DLD1 (cell line): ENCODE measurements at regions not wholly inside any gene's neighbourhood (a gene's known extent, or its start where the extent isn't known, plus 50 kb on each side); places are given as distances from the start of the nearest gene placed in this dataset.

ENCODE experiments used
- in situ Hi-C: cut with HindIII; loops from 2 replicates; pipeline ENCODE4 v1.10.0; 2017; ENCODE audit warnings: low sequenced_read_pairs

DNA sequence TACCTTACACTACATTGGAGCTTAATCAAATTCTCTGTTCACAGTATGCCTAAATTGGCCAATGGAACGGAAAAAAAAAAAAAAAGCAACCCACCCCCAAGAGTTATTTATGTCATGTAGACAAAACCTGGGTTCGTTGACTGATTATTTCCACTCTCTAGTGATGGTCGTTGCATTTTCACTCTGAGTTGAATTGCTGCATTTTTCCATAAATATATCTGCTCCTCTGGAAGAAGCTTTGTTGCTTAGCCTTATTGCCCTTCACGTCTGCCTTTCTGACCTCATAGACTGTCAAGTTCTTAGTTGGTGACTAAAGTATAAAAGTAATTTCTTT, 90.2 kb upstream of the RUNX1 start:
- in situ Hi-C loops, result no loop called here

- in situ Hi-C loops, result no loop called here
Measured at GRCh38 chr21:35138665-35139381, 89.7 kb upstream of the RUNX1 start.

DNA sequence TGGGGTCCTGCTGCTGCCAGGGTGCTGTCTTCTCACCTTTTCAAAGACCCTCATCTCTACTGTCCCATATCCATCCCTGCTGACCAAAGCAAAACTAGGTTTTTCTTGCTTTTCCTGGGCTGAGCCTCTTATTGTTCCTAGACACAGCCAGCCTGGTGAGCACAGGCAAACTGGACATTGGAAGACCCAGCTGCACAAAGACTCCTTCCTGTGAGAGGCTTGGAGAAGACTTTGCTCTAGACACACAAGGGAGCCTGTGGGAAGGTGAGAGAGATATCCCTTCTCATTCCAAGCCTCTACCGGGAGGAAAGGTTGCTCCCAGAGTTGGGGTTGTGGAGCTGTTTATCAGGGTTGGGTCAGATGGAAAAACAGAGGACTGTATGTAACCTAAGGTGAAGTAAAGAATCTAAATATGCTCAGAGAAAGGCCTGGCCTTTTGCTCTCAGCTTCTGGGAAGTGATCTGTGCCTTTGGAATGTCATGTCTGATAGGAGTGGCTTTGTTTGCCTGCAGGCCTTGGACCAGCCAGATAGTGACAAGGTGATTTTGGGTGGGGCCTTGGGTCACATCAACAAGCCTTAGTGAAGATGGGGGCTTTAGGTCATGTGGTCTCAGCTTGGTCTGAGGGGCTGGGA, 87.6 kb upstream of the RUNX1 start:
- in situ Hi-C loops, result no loop called here

GRCh38 chr21:35136106-35136505, 87.0 kb upstream of the RUNX1 start:
- in situ Hi-C loops, result no loop called here

DNA sequence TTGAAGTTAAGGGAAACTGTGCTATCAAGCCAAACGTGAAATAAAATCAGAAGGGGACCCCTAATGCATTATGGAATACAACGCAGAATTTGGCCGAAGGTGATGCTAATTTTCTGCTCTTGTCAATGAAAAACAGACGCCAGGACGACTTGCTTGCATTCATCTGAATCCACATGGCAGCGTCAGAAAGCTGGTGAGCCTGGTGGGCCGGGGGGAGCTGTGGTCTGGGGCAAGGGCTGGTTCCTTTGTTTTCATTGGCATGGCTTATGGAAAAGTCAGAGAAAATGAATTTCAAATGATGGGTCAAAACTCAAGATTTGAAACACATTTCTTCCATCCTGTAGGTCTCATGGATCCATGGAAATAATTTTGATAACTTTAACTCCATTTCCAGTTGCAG, 86.4 kb upstream of the RUNX1 start:
- in situ Hi-C loops, result no loop called here

DNA sequence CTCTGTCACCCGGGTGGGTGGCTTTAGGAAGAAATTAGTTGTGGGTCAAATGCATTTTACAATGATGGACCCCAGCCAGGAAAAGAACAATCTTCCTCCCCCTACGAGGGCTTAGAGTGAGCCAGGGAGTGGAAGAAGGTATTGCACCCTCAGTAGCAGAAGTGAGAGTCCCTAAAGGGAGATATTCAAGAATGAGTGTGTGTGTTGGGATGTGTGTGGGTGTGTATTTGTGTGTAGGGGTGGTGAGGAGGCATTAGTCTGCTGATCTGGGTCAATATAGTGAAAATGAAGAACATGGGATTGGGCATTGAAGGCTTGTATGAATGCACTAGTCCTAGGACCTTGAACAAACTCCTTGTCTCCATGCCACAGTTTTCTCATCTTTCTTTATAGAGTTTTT, 85.2 kb upstream of the RUNX1 start:
- in situ Hi-C loops, result no loop called here

DNA sequence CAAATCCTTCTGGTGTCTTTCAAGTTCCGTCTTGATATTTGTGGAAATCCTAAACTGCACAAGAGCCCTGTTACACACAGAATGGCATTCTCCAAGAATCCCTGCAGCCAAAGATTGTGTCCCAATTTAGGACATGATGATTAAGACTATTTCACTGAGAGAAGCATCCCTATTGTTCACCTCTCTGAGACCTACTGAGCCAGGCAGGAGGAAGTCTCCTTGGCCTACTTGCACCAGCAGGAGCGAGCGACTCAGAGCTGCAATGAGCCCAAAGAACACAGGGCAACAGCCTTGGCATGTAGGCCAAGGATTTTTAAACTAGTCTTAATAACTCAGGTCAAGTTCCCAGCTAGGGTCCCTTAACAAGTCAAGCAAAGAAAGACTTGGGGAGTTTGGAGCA, 79.4 kb upstream of the RUNX1 start:
- in situ Hi-C loops, result no loop called here

DNA sequence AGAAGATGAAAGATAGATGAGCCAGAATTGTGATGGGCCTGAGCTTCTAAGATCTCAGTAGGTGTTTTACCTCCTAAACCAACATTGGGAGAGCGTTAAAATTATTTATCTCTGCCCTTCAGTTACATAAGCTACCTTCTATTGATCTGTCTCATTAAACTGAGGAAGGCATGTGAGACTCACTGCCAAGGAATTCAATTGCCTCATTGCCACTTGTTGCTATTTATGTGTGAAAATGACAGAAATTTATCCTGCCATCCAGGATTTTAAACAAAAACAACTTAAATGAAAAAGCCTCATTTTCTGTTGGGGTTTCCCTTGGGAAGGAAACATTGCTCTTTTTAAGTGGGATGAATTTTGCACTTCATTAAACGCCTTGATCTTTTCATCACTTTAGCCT, 78.7 kb upstream of the RUNX1 start:
- in situ Hi-C loops, result no loop called here

DNA sequence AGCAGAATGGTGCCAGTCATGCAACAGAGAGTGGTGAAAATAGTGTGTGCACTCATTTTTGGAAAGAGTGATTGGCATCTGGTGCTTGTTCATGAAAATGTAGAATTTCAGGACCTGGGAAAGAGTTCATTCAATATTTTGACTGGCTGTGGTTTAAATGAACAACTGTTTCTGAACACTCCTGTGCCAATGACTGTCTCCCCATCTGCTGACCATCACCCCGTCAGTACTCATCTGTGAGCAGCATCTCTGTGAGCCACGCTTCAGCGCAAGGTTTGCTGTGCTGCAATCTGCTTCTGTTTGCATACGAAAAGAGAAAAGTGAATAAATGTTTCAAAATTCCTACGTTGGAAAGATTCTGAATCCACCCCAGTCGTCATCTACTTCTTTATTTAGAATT, 77.9 kb upstream of the RUNX1 start:
- in situ Hi-C loops, result no loop called here

DNA sequence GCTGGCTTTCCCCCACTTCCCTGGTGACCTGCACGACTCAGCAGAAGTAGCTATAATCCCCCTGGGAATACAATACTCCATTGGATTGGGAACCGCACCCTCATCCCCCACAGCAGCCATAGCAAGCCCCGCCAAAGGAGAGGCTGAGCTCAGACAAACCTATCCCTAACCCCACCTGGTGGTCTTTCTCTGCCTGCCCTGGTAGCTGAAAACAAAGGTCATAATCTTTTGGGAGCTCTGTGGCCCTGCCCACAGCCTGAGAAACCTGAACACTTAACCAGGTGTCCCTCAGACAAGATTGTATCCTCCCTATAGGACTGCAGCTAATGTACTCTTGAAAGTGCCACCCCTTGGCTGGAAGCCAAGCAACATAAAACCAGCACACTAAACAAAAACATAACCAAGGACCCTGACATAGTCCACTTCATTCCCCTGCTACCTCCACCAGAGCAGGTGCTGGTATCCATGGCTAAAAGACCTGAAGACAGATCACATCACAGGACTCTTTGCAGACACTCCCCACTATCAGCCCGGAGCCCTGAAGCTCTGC, 71.6 kb upstream of the RUNX1 start:
- in situ Hi-C loops, result no loop called here

GRCh38 chr21:35119501-35120047, 70.5 kb upstream of the RUNX1 start:
- in situ Hi-C loops, result no loop called here

DNA sequence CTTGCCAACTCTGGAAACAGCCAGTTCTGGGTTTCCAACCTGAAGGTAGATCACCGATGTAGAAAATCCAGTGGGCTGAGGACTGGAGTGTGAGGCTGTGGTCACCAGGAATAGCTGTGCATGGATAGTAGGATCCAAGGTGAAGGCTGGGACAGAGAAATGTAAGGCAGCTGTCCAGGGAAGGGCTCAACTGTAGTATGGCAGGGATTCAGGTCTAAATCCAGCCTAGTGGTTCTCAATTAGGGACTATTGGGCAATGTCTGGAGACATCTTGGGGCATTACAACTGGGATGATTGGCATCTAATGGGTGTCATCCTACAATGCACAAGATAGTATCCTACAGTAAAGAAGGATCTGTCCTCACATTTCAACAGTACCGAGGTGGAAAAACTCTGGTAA, 67.7 kb upstream of the RUNX1 start:
- in situ Hi-C loops, result no loop called here

- in situ Hi-C loops, result no loop called here
Measured at GRCh38 chr21:35113064-35113463, 64.0 kb upstream of the RUNX1 start.

DNA sequence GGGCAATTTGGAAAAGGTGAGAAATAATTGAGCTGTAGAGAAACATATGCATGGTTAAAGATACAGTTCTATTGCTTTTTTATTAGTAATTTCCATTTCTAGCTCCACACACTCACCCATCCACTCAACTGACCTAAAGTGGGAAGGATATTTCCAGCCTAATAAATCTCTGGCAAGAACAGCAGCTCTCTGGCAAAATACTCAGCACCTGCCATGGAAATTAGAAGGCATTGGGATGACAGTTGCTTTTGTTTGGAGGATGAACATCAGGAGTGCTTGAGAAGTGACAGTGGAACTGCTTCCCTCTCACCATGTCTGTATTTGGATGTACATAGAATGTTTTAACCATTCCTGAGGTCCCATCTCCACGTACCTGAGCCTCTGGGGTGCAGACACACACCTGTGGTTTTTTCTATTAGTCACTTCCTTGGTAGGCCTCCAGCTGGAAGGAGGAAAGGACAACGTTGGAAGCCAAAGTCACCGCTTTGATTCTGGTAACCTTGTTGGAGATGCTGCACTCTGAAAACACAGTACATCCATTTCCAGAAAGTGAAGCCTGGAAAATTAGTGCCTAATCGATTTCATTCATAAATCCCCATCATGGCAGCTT, 62.3 kb upstream of the RUNX1 start:
- in situ Hi-C loops, result no loop called here

GRCh38 chr21:35108887-35109286, 59.8 kb upstream of the RUNX1 start:
- in situ Hi-C loops, result no loop called here

GRCh38 chr21:35107520-35107919, 58.4 kb upstream of the RUNX1 start:
- in situ Hi-C loops, result no loop called here

DNA sequence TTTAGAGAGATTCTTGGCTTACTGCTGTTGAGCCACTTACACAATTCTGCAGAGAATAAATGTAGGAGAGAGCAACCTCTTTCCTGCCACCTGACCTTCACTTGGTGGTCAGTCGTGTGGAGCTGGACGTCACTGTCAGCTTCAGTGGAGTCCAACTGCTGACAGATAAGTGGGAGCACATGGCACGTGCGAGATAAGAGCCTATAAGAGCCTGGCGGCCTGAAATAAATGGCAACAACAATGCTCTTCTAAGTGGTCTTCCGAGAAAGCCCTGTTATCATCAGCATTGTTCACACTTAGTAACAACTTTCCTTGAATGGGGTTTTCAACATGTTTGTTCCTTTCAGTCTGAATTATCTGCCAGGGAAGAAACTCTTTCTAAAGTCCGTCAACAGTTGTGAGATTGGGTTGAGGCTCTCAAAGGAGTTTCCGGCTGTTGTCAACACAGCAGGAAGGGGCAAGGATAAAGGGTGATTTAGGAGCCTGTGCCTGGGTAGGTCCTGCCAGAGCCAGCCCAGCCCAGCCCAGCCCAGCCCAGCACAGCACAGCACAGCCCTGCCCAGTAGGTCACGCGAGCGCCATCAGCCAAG, 57.2 kb upstream of the RUNX1 start:
- in situ Hi-C loops, result no loop called here

GRCh38 chr21:35102488-35103371, 53.6 kb upstream of the RUNX1 start:
- in situ Hi-C loops, result no loop called here

DNA sequence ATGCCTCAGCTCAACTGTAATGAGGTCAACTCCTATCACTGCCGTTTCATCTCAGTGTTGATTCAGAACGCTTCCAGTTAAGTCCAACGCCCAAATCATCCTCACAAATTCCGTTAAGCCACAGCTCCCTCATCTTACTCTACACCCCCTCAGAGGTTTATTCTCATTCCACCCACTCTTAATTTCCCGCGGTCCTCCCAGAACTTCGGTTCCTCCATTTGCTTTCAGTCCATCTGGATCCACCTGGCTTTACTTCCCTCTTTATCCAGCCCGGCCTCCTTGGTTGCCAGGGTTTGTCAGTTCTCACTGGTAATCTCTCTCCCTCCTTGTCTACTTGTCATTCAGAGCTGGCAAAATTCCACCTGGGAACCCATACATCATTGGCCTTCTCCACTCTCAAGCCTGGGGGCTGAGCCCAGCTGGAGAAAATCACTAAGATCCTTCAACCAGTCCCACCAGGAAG, 51.3 kb upstream of the RUNX1 start:
- in situ Hi-C loops, result no loop called here

GRCh38 chr21:35099310-35099709, 50.2 kb upstream of the RUNX1 start:
- in situ Hi-C loops, result no loop called here
